Epidermal melanocyte (primary cell): ENCODE measurements at regions not wholly inside any gene's neighbourhood (a gene's known extent, or its start where the extent isn't known, plus 50 kb on each side); places are given as distances from the start of the nearest gene placed in this dataset.

ENCODE experiments used
- DNase-seq: peaks from one replicate; pipeline ENCODE4 v3.0.0; 2011; ENCODE audit warnings: low spot score; ENCODE audit not compliant: insufficient read length

GRCh38 chr11:45446434-45446833 lies 160.3 kb upstream of the SYT13 start:
- DNase-seq, result no peak

- no peak for DNase-seq
Measured at GRCh38 chr11:45444796-45445195, 158.7 kb upstream of the SYT13 start.

- DNase-seq, result no peak
Measured at GRCh38 chr11:45440111-45440510, 154.0 kb upstream of the SYT13 start.

GRCh38 chr11:45436966-45437365 lies 150.8 kb upstream of the SYT13 start:
- no peak for DNase-seq

GRCh38 chr11:45436118-45436517 lies 150.0 kb upstream of the SYT13 start:
- DNase-seq, result no peak

GRCh38 chr11:45435706-45436105 lies 149.6 kb upstream of the SYT13 start:
- DNase-seq, result no peak

GRCh38 chr11:45432910-45433309 lies 146.8 kb upstream of the SYT13 start:
- no peak for DNase-seq

GRCh38 chr11:45432100-45432499 lies 146.0 kb upstream of the SYT13 start:
- DNase-seq, result no peak

GRCh38 chr11:45431046-45432018 lies 145.2 kb upstream of the SYT13 start:
- no peak for DNase-seq

GRCh38 chr11:45430361-45430760 lies 144.2 kb upstream of the SYT13 start:
- no peak for DNase-seq

- DNase-seq, result no peak
Measured at GRCh38 chr11:45429719-45430118, 143.6 kb upstream of the SYT13 start.

- DNase-seq, result no peak
Measured at GRCh38 chr11:45428541-45429230, 142.5 kb upstream of the SYT13 start.

GRCh38 chr11:45428116-45428515 lies 142.0 kb upstream of the SYT13 start:
- DNase-seq, result no peak

GRCh38 chr11:45424411-45425180 lies 138.5 kb upstream of the SYT13 start:
- DNase-seq, result no peak

GRCh38 chr11:45423475-45424120 lies 137.5 kb upstream of the SYT13 start:
- no peak for DNase-seq

- DNase-seq, result no peak
Measured at GRCh38 chr11:45423036-45423435, 136.9 kb upstream of the SYT13 start.

GRCh38 chr11:45414088-45414487 lies 127.9 kb upstream of the SYT13 start:
- DNase-seq, result no peak

GRCh38 chr11:45413156-45413858 lies 127.2 kb upstream of the SYT13 start:
- DNase-seq, result no peak

GRCh38 chr11:45412521-45412920 lies 126.4 kb upstream of the SYT13 start:
- no peak for DNase-seq

- DNase-seq, result no peak
Measured at GRCh38 chr11:45412051-45412471, 125.9 kb upstream of the SYT13 start.
